ENCODE measurements at regions not wholly inside any gene's neighbourhood (a gene's known extent, or its start where the extent isn't known, plus 50 kb on each side); places are given as distances from the start of the nearest gene placed in this dataset.
"Not testable (repeated sequence)": the region's sequence is repeated elsewhere in the genome, so short reads cannot be mapped to it uniquely, and the experiment has no call there.

DNA sequence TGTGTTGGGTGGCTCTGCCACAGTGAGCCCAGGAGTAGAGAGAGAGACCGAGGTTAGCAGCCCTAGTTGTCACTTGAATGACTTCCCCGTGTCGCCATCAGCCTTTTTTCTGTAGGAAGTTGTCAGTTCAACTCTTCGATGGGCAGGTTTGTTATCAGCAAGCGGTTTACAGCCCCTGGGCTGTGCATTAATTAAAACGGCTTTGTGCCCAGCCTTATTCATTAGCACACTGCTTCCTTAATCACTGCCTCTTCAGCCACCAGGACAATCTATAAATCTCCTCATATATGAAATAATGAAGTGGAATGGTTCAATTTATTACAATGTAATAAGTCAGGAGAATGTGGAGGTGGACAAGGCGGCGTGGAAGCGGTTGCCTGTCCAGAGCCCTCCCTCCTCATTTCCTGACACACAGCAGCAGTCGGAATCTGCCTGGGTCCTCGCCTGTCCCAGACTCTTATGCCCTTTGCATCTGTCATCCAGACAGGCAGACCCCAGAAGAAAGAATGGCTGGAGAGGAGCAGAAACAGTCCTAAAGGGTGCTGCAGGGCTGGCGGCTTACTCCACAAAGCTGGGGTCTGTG is 122.4 kb upstream of the OPCML start:
- FAIRE-seq (no peak), DNase-seq (ENCODE audit: low spot score in 2 of 2) (no peak)

DNA sequence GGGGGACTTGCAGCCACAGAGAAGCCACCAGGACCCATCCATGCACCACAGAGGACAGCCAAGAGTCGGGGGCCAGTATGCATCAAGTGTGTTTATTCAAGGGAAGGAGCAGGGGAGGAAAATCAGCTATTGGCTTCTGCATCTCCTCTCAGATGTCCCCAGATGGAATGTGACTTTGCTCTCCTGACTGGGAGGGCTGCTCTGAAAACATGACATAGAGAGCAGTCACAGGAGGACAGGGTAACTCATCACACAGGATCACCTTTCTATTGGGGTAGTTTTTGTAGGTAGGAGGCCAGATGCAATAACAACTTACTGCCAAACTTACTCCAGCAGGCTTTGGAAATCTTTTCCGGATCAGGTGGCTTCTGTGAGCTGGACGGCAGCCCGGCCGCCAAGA is 121.0 kb upstream of the OPCML start:
- FAIRE-seq (no peak), DNase-seq (ENCODE audit: low spot score in 2 of 2) (no peak)

- FAIRE-seq = no peak
- DNase-seq (ENCODE audit: low spot score in 2 of 2) = no peak
Measured at GRCh38 chr11:133650082-133650481, 117.8 kb upstream of the OPCML start.

- FAIRE-seq (no peak), DNase-seq (ENCODE audit: low spot score in 2 of 2) (no peak)
Measured at GRCh38 chr11:133649040-133649439, 116.7 kb upstream of the OPCML start.

DNA sequence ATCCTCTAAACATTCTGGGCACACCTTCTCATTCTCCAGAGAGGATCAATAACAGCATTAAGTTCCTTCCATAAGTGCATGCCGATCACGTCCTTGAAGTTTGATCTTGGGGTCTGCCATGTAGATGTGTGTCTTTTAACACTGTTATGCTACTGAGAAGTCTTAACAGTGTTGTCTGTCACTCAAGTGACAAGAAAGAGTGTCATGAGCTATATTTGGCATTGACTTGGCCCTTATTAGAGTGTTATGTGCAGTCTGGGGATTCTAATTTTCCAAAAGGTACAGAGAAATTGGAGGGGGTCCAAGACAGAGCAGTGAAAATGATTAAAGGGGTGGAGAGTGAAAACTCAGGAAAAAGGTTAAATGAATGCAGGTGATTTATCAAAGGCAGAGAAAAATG is 107.1 kb upstream of the OPCML start:
- no peak for DNase-seq (ENCODE audit: low spot score in 2 of 2)
- no peak for FAIRE-seq

- FAIRE-seq (no peak), DNase-seq (ENCODE audit: low spot score in 2 of 2) (no peak)
Measured at GRCh38 chr11:133638921-133639320, 106.6 kb upstream of the OPCML start.

DNA sequence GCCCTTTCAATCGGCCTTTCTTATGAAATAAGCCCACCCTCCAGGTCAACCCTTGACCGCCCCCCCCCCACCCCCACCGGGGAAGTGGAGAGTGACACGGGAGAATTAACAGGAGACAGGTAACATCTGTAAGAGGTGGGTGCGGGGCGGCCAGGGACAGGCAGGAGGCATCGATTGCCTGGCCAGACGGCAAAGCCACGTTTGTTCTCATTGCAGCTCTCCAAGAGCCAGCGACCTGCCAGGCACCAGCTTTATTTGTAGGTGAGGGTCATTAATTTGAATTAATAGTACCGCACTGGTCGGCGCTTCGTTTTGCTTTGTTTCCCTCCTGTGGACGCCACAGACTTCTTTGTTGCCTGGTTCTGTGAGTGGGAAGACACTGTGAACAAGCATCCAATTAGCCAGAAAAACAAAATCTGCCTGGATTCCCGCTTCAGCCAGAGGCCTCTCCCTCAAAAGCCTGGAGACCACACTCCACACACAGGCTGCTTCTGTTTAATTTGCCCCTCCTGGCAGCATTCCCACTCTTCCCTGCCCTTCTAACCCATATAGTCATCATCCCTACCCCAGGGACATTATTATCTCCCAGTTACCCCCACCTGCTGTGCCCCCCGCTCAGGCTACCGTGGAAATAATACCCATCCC is 104.5 kb upstream of the OPCML start:
- FAIRE-seq (no peak), DNase-seq (ENCODE audit: low spot score in 2 of 2) (no peak)

- DNase-seq (ENCODE audit: low spot score in 2 of 2) (no peak), FAIRE-seq (no peak)
Measured at GRCh38 chr11:133635244-133635739, 103.0 kb upstream of the OPCML start.

GRCh38 chr11:133628371-133628770 is 96.1 kb upstream of the OPCML start:
- DNase-seq (ENCODE audit: low spot score in 2 of 2); FAIRE-seq: not testable (repeated sequence)

DNA sequence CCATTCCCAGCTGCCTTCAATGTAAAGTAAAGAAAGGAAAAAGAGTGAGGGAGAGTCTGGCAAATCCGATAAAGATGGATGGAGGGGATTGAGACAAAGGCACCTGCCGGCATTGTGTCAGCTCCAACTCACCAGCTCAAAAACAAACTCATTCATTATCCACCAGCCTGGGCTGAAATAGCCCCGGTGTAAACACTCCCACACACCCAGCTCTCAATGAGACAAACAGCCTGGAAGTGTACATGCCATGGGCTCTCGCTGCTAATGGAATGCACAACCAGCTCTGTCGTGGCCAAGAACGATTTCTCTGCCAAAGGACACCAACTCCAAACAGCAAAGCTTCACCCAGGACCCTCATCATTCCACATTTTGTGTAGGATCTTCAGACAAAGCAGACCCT is 89.3 kb upstream of the OPCML start:
- no peak for FAIRE-seq
- no peak for DNase-seq (ENCODE audit: low spot score in 2 of 2)

DNA sequence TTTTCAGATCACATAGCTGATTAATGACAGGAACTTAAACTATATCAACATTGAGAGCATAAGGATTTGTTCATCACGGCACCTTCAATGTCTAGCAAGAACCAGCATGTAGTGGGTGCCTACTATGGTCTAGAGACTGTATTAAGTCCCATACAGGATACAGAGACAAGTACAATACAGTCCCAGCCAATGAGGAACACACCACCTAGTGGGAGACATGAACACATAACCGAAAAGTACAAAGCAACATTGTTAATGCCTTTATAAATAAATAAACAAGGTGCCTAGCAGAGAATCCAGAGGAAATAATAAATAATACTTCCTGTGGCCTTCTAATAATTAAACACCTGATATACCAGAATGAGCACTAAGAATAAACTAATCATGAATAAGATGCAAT is 87.7 kb upstream of the OPCML start:
- FAIRE-seq (no peak), DNase-seq (ENCODE audit: low spot score in 2 of 2) (peak in 1 of 2 donors; percentile 16)

DNA sequence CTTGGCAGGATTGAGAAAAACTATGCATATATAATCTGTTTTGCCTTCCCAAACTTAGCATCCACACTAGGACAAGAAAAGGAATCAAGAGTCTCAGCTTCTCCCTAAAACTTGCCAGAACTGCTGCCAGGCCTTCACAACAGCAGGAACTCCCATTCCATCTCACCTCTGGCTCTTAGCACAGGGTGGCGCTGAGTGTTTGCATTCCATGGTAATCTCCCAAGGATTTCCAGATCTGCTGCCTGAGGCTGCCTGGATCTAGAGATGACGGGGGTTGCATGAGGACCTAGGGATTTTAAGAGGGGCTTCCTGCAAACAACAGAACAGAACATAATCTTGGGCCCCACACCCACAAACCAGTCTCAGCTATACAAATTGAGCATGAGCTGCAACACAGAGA is 87.1 kb upstream of the OPCML start:
- DNase-seq (ENCODE audit: low spot score in 2 of 2) (no peak), FAIRE-seq (no peak)

DNA sequence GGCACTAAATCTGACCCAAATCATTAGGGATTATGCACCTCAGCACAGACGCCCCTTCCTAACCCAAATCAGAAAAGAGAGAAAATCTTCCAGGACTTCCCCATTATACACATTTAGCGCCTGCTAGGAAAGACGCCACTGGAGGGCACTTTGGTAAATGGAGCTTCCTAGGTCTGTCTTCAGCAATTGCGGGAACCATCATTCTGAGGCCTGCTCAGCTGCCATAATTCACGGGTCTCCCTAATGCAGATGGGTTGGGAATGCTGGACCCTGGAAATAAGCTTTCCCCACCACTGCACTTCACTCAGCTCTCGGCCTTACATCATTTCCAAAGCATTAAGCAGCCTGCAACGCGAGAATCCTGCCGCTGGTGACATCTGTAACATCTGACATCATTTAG is 86.2 kb upstream of the OPCML start:
- no peak for FAIRE-seq

DNA sequence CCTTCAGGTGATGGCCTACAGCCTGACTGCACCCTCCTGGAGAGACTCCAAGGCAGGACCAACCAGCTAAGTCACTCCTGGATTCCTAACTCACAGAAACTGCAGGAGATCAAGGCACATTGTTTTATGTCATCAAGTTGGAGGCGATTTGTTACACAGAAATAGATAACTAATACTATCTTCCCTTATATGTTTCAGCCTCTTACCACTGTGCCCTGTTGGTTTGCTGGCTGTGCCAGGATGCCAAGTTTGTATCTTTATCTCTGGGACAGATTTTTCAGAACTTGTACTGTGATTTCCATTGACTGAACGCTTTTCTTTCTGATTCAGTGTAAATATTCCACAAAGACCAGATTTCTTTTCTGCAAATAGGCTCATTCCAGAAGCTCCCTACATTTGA is 76.2 kb upstream of the OPCML start:
- no peak for DNase-seq (ENCODE audit: low spot score in 2 of 2)
- FAIRE-seq = no peak

More for the DNA sequence above, 86.2 kb upstream of the OPCML start:
- no peak for DNase-seq (ENCODE audit: low spot score in 2 of 2)

- FAIRE-seq (no peak), DNase-seq (ENCODE audit: low spot score in 2 of 2) (no peak)
Measured at GRCh38 chr11:133606124-133606523, 73.8 kb upstream of the OPCML start.

DNA sequence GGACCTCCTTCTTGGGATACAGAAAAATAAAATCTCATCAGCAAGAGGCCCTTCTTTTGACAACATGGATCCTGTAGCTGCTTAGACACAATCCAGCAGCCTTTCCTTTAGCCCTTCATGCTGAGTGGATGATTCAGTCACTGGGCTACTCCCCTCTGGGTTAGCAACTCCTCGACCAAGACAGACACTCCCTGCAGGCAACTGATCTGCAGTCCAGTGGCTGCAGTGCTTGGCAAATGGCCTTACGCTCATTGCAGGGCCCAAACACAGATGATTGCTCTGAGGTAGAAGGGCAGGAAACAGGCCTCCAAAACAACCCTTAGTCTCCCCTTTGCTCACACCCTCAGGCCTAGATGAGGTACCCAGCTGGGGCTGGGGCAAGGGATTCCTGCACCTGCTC is 73.2 kb upstream of the OPCML start:
- no peak for DNase-seq (ENCODE audit: low spot score in 2 of 2)
- no peak for FAIRE-seq

- DNase-seq (ENCODE audit: low spot score in 2 of 2) (no peak), FAIRE-seq (no peak)
Measured at GRCh38 chr11:133601641-133602040, 69.3 kb upstream of the OPCML start.

DNA sequence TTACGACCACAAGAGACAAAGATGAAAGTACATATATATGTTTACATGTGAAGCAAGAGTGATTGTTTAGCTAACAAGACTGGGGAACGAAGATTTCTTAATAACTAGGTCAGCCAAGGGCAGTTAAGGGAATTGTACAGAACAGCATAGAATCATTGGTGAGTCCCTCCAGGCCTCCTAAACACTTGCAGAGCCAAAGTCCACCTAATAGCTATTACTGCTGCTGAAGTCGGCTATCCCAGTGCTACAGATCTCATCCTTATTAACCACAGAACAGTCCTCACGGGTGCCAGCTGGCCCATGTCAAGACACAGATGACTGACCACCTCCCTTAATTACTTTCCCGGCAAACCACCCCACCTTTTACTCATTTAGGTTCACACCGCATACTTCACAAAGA is 68.5 kb upstream of the OPCML start:
- no peak for DNase-seq (ENCODE audit: low spot score in 2 of 2)
- FAIRE-seq = no peak

- FAIRE-seq = no peak
- DNase-seq (ENCODE audit: low spot score in 2 of 2) = no peak
Measured at GRCh38 chr11:133600306-133600705, 68.0 kb upstream of the OPCML start.

DNA sequence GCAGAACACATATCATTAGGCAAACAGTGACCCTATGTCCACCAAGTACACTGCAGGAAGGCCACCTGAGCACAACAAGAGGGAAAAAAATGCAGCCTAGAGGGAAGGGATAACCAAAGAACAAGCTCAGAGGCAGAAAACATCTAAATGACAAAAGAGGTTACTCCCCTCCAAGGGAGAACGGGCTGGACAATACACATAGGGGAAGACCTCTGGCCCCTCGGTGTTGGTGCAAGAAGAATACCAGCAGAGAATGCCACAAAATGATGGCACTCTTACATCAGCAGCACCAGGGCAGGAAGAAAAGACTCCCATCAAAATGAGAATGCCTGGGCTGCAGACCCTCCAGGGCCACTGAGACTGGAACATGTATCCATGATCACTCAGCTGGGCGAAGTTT is 66.6 kb upstream of the OPCML start:
- FAIRE-seq = no peak
- DNase-seq (ENCODE audit: low spot score in 2 of 2) = no peak

DNA sequence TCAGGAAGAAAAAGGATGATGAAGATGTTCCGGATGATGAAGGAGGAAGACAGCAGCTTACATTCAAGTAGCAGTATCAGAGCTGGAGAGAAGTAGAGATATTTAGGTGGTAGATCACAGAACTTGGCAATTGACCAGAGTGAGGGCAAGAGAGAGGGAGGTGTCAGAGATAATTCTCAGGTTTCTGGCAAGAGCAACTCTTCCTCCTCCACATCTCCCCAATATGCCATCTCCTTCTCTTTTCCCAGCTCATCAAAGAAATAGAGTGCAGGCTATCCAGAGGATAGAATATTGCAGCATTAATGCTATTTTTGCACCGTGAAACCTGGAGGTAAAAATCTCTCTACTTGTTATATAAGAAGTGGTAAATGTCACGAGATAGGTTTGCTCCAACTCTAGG is 64.9 kb upstream of the OPCML start:
- FAIRE-seq (no peak), DNase-seq (ENCODE audit: low spot score in 2 of 2) (no peak)

GRCh38 chr11:133595998-133596590 is 63.8 kb upstream of the OPCML start:
- FAIRE-seq (no peak), DNase-seq (ENCODE audit: low spot score in 2 of 2) (no peak)

Data from frontal cortex (tissue), 3 donors.